AG10803 (cell line): ENCODE measurements at regions not wholly inside any gene's neighbourhood (a gene's known extent, or its start where the extent isn't known, plus 50 kb on each side); places are given as distances from the start of the nearest gene placed in this dataset.
A peak's percentile ranks its signal among the peaks of the same experiment; 100 is the strongest.

ENCODE experiments used
- DNase-seq: peaks from one replicate; pipeline ENCODE4 v3.0.0; 2010; ENCODE audit warnings: low read depth
- H3K4me3 ChIP-seq: 2 replicates; pipeline ENCODE4 v1.5.1; 2011; ENCODE audit warnings: mild to moderate bottlenecking, low read length, control low read depth
- TF ChIP-seq, protein P1 (sequence below): conservative IDR thresholded peaks from 2 replicates; pipeline ENCODE4 v1.5.1; 2011; ENCODE audit warnings: mild to moderate bottlenecking, low read length, control low read depth, inconsistent platforms

DNA sequence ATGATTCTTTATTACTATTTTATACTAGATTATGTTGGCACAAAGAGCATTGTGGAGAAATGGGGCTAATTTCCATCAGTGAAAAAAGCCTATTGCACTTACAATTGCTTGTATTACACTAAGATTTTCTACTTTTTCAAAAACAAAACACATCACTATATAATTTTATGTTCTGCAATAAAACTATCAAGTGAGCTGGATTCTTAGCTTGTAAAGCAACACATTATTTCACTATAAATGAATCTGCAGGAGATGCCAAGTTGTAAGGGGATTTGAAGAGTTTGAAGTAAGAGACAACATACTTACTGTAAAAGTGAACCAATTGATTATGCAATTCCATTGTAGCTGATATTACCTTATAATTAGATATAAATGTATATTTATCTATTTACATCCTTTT, 333.3 kb upstream of the SEMA3D start:
- TF ChIP-seq, protein P1, sequence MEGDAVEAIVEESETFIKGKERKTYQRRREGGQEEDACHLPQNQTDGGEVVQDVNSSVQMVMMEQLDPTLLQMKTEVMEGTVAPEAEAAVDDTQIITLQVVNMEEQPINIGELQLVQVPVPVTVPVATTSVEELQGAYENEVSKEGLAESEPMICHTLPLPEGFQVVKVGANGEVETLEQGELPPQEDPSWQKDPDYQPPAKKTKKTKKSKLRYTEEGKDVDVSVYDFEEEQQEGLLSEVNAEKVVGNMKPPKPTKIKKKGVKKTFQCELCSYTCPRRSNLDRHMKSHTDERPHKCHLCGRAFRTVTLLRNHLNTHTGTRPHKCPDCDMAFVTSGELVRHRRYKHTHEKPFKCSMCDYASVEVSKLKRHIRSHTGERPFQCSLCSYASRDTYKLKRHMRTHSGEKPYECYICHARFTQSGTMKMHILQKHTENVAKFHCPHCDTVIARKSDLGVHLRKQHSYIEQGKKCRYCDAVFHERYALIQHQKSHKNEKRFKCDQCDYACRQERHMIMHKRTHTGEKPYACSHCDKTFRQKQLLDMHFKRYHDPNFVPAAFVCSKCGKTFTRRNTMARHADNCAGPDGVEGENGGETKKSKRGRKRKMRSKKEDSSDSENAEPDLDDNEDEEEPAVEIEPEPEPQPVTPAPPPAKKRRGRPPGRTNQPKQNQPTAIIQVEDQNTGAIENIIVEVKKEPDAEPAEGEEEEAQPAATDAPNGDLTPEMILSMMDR = no peak
- DNase-seq = no peak

DNA sequence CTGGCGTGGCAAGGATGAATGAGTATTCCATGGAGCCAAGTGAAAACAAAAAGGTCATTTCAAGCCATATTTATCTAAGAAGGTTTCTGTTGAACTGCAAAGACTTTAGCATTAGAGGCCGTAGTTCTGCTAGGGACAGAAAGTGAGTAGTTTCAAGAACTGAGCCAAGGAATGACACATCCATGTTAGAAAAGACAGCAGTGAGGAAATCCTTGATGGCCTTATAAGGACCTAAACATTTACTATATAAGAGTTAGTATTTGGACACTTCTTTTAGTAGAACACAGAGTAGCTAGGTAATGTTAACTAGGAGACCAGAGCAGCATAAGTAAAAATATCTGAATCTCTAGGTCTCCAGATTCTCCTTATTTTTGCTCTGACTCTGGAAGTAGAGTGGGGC, 329.8 kb upstream of the SEMA3D start:
- TF ChIP-seq, protein P1 = no peak
- DNase-seq = peak; percentile 17
- no peak overlapping the region for H3K4me3 ChIP-seq

More for the DNA sequence above, 333.3 kb upstream of the SEMA3D start:
- no peak overlapping the region for H3K4me3 ChIP-seq

DNA sequence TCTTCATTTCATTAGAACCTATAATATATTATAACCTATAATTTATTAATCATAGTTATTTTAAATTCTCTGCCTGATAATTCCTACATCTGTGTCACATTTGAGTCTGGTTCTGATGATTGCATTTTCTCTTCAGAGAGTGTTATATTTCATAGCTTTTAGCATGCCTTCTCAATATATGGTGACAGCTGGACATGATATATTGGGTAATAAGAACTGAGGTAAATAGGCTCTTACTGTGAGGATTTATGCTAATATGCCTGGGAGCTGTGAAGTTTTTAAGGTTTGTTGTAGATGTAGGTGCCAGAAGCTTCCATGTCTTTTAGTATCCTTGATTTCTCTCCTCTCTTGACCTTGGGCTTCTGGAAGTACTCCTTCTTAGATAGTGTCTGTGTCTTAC, 325.9 kb upstream of the SEMA3D start:
- TF ChIP-seq, protein P1 = no peak
- no peak for DNase-seq
- no peak overlapping the region for H3K4me3 ChIP-seq

DNA sequence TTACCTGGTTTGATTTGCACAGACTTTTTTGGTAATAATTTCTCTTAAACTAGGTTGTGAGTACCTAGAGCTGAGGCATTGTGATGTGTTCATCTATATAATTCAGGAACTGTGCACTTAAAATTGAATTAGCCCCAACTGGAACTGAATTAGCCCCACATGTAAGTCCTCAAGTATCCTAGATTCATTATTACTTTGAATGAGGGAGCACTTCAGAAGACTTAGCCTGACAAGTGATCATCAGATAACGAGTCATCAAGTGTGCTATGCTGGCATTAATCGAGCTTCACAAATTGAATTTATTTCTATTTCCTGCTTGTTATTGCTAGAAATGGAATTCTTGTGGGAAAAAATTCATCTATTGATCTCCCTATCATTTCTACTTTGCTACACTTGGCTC, 323.4 kb upstream of the SEMA3D start:
- DNase-seq = peak; percentile 8

DNA sequence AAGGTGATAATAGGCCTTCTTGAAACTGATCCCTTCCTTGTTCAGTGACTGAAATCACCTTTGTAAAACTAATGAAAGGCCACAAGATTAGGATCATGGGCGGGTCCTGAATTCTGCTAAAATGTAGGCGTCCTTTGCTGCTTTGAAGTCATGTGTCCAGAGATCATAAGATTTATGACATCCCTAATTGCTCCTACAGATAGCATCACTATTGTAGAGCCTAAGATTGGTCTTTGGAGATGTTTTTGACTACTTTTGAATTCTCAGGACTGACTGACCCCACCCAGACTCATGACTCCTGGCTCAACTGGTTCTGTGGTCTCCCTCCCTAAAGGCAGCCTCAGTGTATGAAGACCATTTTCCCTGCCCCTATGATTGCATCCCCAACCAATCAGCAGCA, 322.6 kb upstream of the SEMA3D start:
- TF ChIP-seq, protein P1 = no peak
- no peak for DNase-seq
- H3K4me3 ChIP-seq = no peak overlapping the region

More for the DNA sequence above, 323.4 kb upstream of the SEMA3D start:
- TF ChIP-seq, protein P1 = no peak
- H3K4me3 ChIP-seq = no peak overlapping the region

DNA sequence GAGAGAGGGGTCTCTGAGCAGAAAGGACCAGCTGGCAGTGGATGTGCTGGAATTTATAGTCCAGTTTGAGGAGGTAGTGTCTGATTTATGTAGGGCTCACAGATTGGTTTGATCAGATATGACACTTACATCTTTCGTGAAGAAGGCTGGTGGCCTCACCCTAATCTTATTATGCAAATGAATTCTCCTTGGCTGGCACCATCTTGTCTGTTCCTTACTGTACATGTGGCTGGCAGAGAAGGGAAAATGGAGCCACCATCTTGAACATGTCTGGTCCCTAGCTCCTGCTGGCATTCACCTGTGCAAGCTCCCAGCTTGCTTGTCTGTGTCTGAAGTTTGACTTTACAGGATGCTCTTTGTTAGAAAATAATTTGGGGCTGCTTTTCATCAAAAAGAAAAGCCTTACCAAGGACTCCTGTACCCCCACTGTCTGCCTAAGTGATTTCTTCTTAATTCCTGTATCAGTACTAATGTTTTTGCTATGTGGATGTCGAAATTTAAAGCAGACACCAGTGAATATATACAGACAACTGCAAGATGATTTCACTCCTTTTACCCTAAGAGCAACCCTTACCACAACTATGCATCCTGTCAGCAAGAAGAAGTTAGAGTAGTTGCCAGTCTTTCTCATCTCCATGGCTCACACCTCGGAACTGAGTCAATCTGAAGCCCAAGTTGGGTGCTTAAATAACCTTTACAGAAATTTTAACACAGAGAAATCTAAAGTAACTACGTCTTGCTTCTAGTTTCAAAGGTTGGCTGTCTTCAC, 322.0 kb upstream of the SEMA3D start:
- peak; percentile 96 for DNase-seq
- no peak overlapping the region for H3K4me3 ChIP-seq
- TF ChIP-seq, protein P1 = no peak

DNA sequence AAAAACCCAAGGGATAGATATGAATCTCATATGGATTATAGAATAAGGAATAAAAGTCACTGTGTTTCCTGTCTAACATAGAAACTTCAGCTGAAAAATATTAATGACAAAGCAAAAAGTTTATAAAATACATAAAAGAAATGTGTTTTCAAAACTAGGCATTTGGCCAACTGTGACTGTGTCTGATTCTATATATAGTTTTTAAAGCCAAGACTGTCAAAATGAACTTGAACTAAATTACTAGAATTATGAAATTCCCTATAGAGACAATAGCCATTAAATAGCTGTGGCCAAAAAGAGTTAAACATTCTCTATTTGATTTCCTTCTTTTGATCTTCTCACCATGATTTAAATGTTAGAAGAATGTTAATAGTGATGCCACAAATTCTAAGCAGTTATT, 311.2 kb upstream of the SEMA3D start:
- H3K4me3 ChIP-seq = no peak overlapping the region
- TF ChIP-seq, protein P1 = no peak
- DNase-seq = no peak
